GM21360 (cell line): ENCODE measurements at regions not wholly inside any gene's neighbourhood (a gene's known extent, or its start where the extent isn't known, plus 50 kb on each side); places are given as distances from the start of the nearest gene placed in this dataset.
"Not testable (repeated sequence)": the region's sequence is repeated elsewhere in the genome, so short reads cannot be mapped to it uniquely, and the experiment has no call there.

Source experiments
- ATAC-seq: cut with Tn5 transposase; IDR thresholded peaks from one replicate; pipeline ENCODE4 v1.9.1; 2021; ENCODE audit warnings: mild to moderate bottlenecking, moderate library complexity; ENCODE audit not compliant: unreplicated experiment

DNA sequence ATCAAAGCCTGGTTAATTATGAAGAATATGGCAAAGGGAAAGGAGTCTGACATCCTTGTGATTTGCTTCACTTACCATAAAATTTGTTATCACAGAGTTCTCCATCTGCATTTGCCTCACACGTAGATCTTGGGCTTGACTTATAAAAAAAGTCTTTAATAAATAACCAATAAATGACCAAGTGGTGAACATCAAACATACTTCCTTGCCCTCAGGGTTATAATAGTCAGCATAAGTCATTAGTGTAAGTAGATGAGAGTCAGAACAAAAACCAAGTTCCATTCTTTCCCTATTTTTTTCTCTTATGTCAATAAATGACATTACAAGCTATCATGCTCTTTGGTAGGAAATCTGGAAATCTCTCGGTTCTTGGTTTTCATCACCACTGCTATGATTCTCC, 635.4 kb upstream of the ATXN7L3B start:
- ATAC-seq, result no peak

DNA sequence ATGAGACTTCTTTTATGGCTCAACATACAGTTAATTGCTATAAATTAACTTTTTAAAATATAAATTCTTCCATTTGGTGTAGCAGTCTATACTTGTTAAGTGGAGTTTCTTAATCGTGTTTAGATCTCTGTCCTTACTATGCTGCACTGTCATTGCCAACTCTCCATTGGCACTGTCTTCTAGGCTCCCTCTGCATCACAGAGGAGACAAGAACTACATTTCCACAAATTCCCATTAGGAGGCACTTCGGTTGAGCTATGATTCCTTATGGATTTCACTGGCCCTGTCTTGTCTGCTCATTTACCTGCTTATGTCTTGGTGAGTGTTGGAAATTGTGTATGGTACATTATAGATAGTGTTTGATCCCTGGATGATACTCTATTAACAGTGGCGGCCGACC, 630.9 kb upstream of the ATXN7L3B start:
- no peak for ATAC-seq

DNA sequence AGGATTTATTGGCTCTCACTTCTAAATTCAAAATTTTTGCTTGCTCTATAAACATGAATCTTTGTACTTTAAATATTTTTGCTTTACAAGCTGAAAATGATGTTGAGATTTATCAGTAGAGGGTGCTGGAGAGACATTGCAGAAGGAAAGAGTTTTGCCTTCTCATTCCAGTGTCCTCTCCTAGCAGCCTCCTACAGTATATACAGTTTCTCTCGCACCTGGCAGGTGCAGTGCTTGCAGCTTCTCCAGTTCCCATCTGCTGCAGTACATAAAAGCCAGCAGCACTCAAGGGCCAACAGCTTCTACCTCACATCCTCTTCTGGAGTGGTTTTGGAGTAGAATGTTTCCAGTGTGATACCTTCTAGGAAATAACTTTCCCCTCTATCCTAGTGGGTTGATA, 601.8 kb upstream of the ATXN7L3B start:
- no peak for ATAC-seq

GRCh38 chr12:73947326-73948026, 590.2 kb upstream of the ATXN7L3B start:
- no peak for ATAC-seq

DNA sequence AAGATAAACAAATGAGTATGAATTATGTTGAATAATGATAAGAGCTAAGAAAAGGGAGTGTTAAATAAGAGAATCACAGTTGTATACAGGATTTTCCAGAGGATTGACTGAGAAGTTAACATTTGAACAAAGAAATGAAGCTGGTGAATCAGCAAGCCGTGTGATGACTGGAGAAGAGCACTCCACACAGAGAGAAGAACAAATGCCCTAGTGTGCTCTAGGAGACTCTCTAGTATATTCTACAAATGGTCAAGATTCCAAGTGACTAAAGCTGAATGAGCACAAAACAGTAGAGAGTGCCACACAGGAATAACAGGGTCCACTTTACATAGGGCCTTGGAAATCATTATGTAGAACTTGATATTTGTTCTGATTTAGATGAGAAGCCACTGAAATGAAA, 587.1 kb upstream of the ATXN7L3B start:
- no peak for ATAC-seq

DNA sequence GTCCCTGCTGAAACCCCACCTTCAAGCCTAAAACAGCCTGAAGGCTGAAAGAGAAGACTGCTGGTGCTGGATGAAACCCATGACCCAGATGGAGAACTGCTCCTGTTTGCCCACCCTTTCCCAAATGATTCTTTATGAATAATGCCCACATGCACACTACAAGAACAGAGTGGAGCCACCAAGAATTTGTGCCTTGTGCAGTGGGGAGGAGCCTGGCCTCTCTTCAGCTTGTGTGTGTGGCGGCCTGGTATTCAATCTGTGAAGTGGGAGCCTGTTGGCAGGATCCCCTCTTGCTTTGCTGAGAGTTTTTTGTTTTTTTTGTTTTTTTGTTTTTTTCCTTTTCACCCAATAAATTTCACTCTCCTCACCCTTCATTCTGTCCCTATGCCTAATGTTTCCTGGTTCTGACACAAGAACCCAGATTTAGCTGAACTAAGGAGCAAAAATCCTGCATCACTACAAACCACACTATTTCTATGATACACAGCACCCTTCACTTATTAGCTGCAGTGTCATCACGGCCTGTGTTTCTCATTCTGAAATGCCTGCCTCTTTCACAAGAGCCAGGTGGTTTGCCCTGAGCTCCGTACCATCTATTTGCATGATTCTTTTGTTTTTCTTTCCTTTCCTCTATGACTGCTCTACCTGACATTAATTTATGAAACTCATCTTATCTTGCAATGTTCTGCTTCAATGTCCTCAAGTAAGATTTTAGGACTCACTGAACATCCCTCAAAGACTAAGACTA, 585.5 kb upstream of the ATXN7L3B start:
- no peak for ATAC-seq

- ATAC-seq, result no peak
These were observed 573.0 kb upstream of the ATXN7L3B start for GRCh38 chr12:73964641-73965040.

DNA sequence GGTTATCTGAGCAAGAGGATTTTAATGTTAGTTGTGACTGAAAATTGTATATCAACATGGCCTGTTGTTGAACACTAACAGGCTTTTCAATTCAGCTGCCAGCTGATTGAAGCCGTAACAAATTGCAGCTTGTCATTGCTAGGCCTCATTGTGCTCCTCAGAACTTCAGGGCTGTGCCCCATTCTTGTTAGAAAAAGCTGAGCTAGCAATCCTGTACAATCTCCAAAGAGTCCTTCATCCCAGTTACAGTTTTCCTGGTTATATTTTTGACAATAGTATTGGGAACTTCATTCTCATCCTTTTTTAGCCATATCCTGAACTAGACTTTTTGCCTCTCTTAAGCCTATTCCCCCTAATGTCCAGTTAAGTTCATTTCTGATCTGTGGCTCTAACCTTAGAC, 564.1 kb upstream of the ATXN7L3B start:
- no peak for ATAC-seq

DNA sequence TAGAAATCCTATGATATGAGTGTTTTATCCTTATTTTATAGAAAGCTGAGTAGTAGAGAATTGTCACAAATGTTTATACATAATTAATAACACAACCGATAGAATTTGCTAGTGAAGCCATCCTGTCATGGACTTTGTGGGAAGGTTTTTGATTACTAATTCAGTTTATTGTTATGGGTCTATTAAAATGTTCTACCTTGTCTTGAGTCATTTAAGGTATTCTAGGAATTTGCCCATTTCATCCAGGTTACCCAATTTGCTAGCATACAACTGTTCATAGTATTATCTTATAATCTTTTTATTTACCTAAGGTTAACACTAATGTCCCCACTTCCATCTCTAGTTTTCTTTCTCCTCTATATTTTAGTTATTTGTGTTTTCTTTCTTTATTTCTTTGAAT, 553.1 kb upstream of the ATXN7L3B start:
- ATAC-seq, result no peak

- no peak for ATAC-seq
These were observed 546.5 kb upstream of the ATXN7L3B start for GRCh38 chr12:73991138-73991537.

DNA sequence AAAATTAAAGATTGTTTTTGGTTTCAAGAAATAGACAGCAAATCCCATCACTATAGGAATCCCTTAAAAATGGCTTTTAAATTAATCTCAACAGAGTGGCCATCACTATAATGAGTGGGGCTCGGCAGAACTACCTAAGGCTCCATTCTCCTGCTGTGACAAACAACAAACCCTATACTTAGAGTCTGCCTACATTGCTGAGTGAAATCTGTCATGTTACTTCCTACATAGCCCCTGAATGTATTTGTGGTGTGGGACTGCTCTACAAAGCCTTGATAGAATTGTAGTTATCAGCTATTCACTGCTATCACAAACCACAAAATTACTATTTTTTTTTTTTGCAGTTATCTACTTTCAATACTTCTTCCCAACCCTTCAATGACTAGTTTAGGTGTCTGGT, 538.7 kb upstream of the ATXN7L3B start:
- ATAC-seq, result no peak

DNA sequence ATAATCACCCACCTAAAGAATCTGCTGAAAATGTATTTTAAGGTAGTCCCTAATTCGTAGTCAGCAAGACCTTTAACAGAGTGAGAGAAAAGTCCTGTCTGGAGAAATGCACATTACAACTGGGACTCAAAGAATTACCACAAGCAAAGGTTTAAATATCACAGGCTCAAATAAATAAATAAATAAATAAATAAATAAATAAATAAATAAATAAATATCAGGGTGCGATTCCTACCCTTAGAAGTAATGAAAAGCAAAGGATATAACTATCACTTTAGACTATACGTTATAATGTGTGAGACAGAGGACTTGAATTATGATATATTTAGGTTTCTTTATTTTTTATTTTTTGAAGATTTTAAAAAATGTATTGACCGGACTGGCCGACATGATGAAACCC, 522.5 kb upstream of the ATXN7L3B start:
- no peak for ATAC-seq

- not testable (repeated sequence) for ATAC-seq
These were observed 521.3 kb upstream of the ATXN7L3B start for GRCh38 chr12:74016324-74016723.

GRCh38 chr12:74018849-74019248, 518.8 kb upstream of the ATXN7L3B start:
- no peak for ATAC-seq

GRCh38 chr12:74021937-74022336, 515.7 kb upstream of the ATXN7L3B start:
- peak; percentile 100 for ATAC-seq

- no peak for ATAC-seq
These were observed 506.6 kb upstream of the ATXN7L3B start for GRCh38 chr12:74031045-74031444.

- ATAC-seq, result no peak
These were observed 504.1 kb upstream of the ATXN7L3B start for GRCh38 chr12:74033531-74033930.

DNA sequence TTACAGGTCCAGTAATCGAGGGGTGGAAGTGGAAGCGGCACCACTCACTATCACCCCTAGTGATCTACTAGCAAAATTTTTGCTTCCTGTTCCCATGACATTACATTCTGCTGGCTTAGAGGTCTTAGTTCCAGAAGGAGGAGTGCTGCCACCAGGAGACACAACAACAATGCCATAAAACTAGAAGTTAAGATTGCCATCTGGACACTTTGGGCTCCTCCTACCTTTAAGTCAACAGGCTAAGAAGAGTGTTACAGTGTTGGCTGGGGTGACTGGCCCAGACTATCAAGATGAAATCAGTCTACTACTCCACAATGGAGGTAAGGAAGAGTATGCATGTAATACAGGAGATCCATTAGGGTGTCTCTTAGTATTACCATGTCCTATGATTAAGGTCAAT, 498.5 kb upstream of the ATXN7L3B start:
- not testable (repeated sequence) for ATAC-seq

DNA sequence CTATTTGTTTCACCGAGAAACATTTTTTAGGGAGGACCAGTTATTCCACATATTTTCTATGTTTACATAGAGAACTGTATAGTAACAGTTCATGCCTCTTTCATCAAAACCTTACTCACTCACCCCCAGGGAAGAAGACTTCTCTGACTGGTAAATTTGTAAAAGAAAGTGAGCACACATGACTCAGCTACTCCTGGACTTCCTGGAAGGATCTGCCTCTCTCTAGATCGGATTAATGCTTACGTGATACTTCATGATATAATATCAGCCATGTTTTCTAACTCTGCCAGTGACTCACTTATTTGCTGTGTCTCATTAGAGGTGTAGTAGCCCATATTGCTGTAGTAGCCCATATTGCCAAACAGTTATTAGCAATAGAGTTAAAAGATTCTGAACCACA, 494.3 kb upstream of the ATXN7L3B start:
- ATAC-seq, result no peak

- ATAC-seq, result no peak
These were observed 488.3 kb upstream of the ATXN7L3B start for GRCh38 chr12:74049348-74049747.

- ATAC-seq, result no peak
These were observed 485.8 kb upstream of the ATXN7L3B start for GRCh38 chr12:74051848-74052247.

- ATAC-seq, result no peak
These were observed 471.2 kb upstream of the ATXN7L3B start for GRCh38 chr12:74066476-74066875.

DNA sequence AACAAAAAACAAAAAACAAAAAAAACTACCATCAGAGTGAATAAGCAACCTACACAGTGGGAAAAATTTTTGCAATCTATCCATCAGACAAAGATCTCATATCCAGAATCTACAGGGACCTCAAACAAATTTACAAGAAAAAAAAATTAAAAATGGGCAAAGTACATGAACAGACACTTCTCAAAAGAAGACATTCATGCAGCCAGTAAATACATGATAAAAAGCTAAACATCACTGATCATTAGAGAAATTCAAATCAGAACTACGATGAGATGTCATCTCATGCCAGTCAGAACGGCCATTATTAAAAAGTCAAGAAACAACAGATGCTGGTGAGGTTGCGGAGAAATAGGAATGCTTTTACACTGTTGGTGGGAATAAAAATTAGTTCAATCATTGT, 466.5 kb upstream of the ATXN7L3B start:
- ATAC-seq, result no peak
